IMR-90 (cell line): ENCODE measurements at regions not wholly inside any gene's neighbourhood (a gene's known extent, or its start where the extent isn't known, plus 50 kb on each side); places are given as distances from the start of the nearest gene placed in this dataset.

Source experiments
- ATAC-seq: fragments of 200-7000 bp; cut with Tn5 transposase; 2 replicates; pipeline ENCODE4 v1.9.1; 2020; ENCODE audit warnings: low read depth, mild to moderate bottlenecking, moderate library complexity
- BruUV-seq: library from RNA; stranded (reverse); fragments of 400-500 nt; replicated peaks from 2 replicates; lab custom pipeline; 2021; lab: Mats Ljungman, UMichigan
- CTCF ChIA-PET: fragments of 300-600 bp; formaldehyde crosslinking; extraction: SDS; loops from one replicate; lab custom pipeline; 2021; ENCODE audit warnings: antibody characterized with exemption; lab: Yijun Ruan, JAX
- POLR2A ChIA-PET: fragments of 300-600 bp; sonication (Branson Sonifier 250); formaldehyde crosslinking; loops from one replicate; lab custom pipeline; 2022; ENCODE audit warnings: antibody characterized with exemption; ENCODE audit not compliant: unreplicated experiment; lab: Charles Lee
- DNase-seq: peaks from one replicate; pipeline ENCODE4 v3.0.0; 2013
- H2AFZ ChIP-seq: replicated peaks from 2 replicates; pipeline ENCODE3; 2013; ENCODE audit warnings: low read length, mild to moderate bottlenecking; ENCODE audit not compliant: poor library complexity
- H2AK5ac ChIP-seq: 2 replicates; pipeline ENCODE4 v1.6.1; 2013; ENCODE audit warnings: low read depth, low read length, inconsistent platforms
- H2AK9ac ChIP-seq: replicated peaks from 2 replicates; pipeline ENCODE3; 2013; ENCODE audit warnings: mild to moderate bottlenecking, low read depth, low read length, moderate library complexity; ENCODE audit not compliant: poor library complexity
- H2BK120ac ChIP-seq: 2 replicates; pipeline ENCODE4 v1.6.1; 2013; ENCODE audit warnings: low read depth, low read length, inconsistent platforms
- H2BK15ac ChIP-seq: 3 replicates; pipeline ENCODE4 v1.6.1; 2013; ENCODE audit warnings: low read depth, low read length, inconsistent platforms
- H2BK20ac ChIP-seq: 2 replicates; pipeline ENCODE4 v1.6.1; 2013; ENCODE audit warnings: low read depth, mild to moderate bottlenecking, inconsistent platforms, low read length, moderate library complexity
- H2BK5ac ChIP-seq: 2 replicates; pipeline ENCODE4 v1.6.1; 2013; ENCODE audit warnings: mild to moderate bottlenecking, low read depth, low read length, inconsistent platforms; ENCODE audit not compliant: poor library complexity, severe bottlenecking
- H3K14ac ChIP-seq: replicated peaks from 2 replicates; pipeline ENCODE4 v1.6.1; 2013; ENCODE audit warnings: low read depth, low read length, inconsistent platforms
- H3K18ac ChIP-seq: 2 replicates; pipeline ENCODE4 v1.6.1; 2013; ENCODE audit warnings: low read depth, low read length, control low read depth
- H3K23ac ChIP-seq: 2 replicates; pipeline ENCODE4 v1.6.1; 2013; ENCODE audit warnings: low read depth, low read length, inconsistent platforms
- H3K27ac ChIP-seq: 2 replicates; pipeline ENCODE4 v1.5.1; 2013; ENCODE audit warnings: mild to moderate bottlenecking, control low read depth, low read length; ENCODE audit not compliant: insufficient read depth
- H3K27me3 ChIP-seq: 2 replicates; pipeline ENCODE4 v1.6.1; 2013; ENCODE audit warnings: low read length; ENCODE audit not compliant: control insufficient read depth, insufficient read depth
- H3K36me3 ChIP-seq: 2 replicates; pipeline ENCODE4 v1.6.1; 2013; ENCODE audit warnings: low read length, mixed read lengths; ENCODE audit not compliant: control insufficient read depth, insufficient read depth
- H3K4ac ChIP-seq: 2 replicates; pipeline ENCODE4 v1.6.1; 2013; ENCODE audit warnings: low read depth, low read length, inconsistent platforms
- H3K4me1 ChIP-seq: 2 replicates; pipeline ENCODE4 v1.6.1; 2013; ENCODE audit warnings: low read length, mixed read lengths; ENCODE audit not compliant: control insufficient read depth, insufficient read depth
- H3K4me2 ChIP-seq: 2 replicates; pipeline ENCODE4 v1.6.1; 2013; ENCODE audit warnings: low read depth, mild to moderate bottlenecking, control low read depth, low read length, moderate library complexity
- H3K4me3 ChIP-seq: 2 replicates; pipeline ENCODE4 v1.5.1; 2013; ENCODE audit warnings: low read depth, mild to moderate bottlenecking, control low read depth, low read length, moderate library complexity; ENCODE audit not compliant: insufficient read depth
- H3K56ac ChIP-seq: 2 replicates; pipeline ENCODE4 v1.6.1; 2013; ENCODE audit warnings: low read length, inconsistent platforms; ENCODE audit not compliant: insufficient read depth; ENCODE audit errors: extremely low read depth
- H3K79me1 ChIP-seq, 2 experiments: 2 replicates each; pipeline ENCODE4 v1.6.1; 2013; ENCODE audit warnings: low read length in 2 of 2, inconsistent platforms in 1 of 2, low read depth in 1 of 2
- H3K9ac ChIP-seq: 2 replicates; pipeline ENCODE4 v1.6.1; 2013; ENCODE audit warnings: low read depth, low read length, control low read depth
- H3K9me1 ChIP-seq: 2 replicates; pipeline ENCODE4 v1.6.1; 2013; ENCODE audit warnings: low read length, inconsistent platforms; ENCODE audit not compliant: insufficient read depth
- H3K9me3 ChIP-seq: 2 replicates; pipeline ENCODE4 v1.6.1; 2013; ENCODE audit warnings: low read length; ENCODE audit not compliant: control insufficient read depth, insufficient read depth
- H4K20me1 ChIP-seq: 2 replicates; pipeline ENCODE4 v1.6.1; 2013; ENCODE audit warnings: low read length, inconsistent platforms; ENCODE audit not compliant: insufficient read depth
- H4K5ac ChIP-seq: 2 replicates; pipeline ENCODE4 v1.6.1; 2013; ENCODE audit warnings: mild to moderate bottlenecking, low read depth, low read length, control low read depth
- H4K8ac ChIP-seq, 2 experiments: 2 replicates each; pipeline ENCODE4 v1.6.1; 2013; ENCODE audit warnings: low read depth in 2 of 2, low read length in 2 of 2, control low read depth in 1 of 2, inconsistent platforms in 1 of 2
- H4K91ac ChIP-seq: 2 replicates; pipeline ENCODE4 v1.6.1; 2013; ENCODE audit warnings: low read depth, low read length, inconsistent platforms; ENCODE audit not compliant: insufficient read depth
- RAD21 ChIP-seq: IDR thresholded peaks from 2 replicates; pipeline ENCODE4 v1.6.1; 2012; ENCODE audit warnings: low read length, improper control_type of control experiment
- RFX5 ChIP-seq: IDR thresholded peaks from 2 replicates; pipeline ENCODE4 v1.8.0; 2012; ENCODE audit warnings: low read depth, mild to moderate bottlenecking, low read length, moderate library complexity
- SMC3 ChIP-seq: fragments of 150-350 bp; IDR thresholded peaks from 2 replicates; pipeline ENCODE4 v1.6.1; 2016; ENCODE audit warnings: low read depth, mild to moderate bottlenecking, antibody characterized with exemption, low read length, moderate library complexity
- WGBS, 2 experiments: methylation state at CpG; one replicate each; pipeline versions ENCODE4 v1.1.5 to v1.1.7; 2013; ENCODE audit warnings: missing lambda C conversion rate in 2 of 2; ENCODE audit not compliant: insufficient read length in 1 of 2; ENCODE audit errors: extremely low coverage in 2 of 2; 5-methylcytosine and 5-hydroxymethylcytosine counted together
- dilution Hi-C: fragments of 300-500 bp; cut with HindIII; formaldehyde crosslinking; loops from one replicate; pipeline ENCODE4 v1.14.3; 2018; ENCODE audit warnings: low sequenced_read_pairs; ENCODE audit not compliant: unreplicated experiment
- in situ Hi-C: fragments of 300-500 bp; cut with MboI; formaldehyde crosslinking; loops from 3 replicates; pipeline ENCODE4 v1.14.3; 2019; ENCODE audit warnings: low sequenced_read_pairs, inconsistent platforms, mixed read lengths
- intact Hi-C: fragments of 100-400 bp; cut with micrococcal nuclease; formaldehyde crosslinking; loops from 2 replicates; pipeline ENCODE4 v1.10.0; 2022
- TF ChIP-seq, protein P1 (sequence below): conservative IDR thresholded peaks from 2 replicates; pipeline ENCODE4 v1.5.1; 2012; ENCODE audit warnings: mild to moderate bottlenecking, low read depth, low read length, improper control_type of control experiment

DNA sequence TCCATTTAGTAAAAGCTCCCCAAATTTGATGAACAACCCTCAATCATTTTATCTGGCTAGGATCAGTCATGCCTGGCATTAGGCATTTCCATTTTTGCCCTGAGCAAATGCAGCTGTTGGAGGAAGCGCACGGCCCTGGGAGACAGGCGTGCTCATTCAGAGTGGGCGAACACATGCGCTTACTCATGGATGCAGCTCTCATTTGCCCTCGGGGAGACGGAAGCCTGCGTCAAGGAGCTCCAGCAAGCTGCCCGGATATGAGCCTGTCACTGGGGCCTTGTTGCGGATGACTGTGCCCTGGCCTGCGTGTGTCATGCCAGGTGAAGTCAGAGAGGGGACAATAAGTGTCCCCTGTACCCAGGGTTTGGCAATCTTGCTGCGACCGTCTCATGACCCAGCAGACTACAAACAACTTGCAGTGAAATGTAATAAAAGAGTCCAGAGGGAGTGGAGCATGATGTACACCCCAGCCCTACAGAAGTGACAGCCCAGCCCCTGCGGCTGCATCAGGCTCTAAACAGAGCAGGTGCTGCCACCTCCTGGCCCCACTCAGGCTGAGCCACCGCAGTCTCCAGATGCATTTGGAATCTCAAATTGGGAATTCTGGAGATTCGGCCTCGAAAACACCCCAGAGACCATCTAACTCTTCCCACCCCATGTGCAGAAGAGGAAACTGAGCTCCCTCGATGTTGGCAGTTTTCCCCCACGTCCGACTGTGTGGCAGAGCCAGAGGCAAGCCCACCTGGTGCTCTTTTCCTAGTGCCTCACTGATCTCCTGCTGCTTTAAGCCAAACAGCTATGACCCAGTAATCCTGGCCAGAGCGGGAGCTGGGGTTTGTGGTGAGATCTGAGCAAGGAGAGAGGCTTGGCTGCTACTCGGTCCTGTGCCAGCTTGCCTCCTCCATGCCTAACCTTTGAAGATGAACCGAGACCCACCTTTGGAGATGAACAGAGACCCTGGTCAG lies 105.0 kb upstream of the ALK start:
- H3K56ac ChIP-seq: no peak overlapping the region
- ATAC-seq: peak; percentile 90
- no peaks in the 10 kb centered on the region for H3K4me1 ChIP-seq
- no peak overlapping the region for H2AK5ac ChIP-seq
- TF ChIP-seq RAD21 (peak; percentile 65), RFX5 (no peak), SMC3 (peak; percentile 58)
- TF ChIP-seq, protein P1, sequence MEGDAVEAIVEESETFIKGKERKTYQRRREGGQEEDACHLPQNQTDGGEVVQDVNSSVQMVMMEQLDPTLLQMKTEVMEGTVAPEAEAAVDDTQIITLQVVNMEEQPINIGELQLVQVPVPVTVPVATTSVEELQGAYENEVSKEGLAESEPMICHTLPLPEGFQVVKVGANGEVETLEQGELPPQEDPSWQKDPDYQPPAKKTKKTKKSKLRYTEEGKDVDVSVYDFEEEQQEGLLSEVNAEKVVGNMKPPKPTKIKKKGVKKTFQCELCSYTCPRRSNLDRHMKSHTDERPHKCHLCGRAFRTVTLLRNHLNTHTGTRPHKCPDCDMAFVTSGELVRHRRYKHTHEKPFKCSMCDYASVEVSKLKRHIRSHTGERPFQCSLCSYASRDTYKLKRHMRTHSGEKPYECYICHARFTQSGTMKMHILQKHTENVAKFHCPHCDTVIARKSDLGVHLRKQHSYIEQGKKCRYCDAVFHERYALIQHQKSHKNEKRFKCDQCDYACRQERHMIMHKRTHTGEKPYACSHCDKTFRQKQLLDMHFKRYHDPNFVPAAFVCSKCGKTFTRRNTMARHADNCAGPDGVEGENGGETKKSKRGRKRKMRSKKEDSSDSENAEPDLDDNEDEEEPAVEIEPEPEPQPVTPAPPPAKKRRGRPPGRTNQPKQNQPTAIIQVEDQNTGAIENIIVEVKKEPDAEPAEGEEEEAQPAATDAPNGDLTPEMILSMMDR: peak; percentile 56
- WGBS, 2 experiments: 51% methylated on average over 12 of the region's 23 CpGs; no CpG with 5 or more reads in 1 of the 2 experiments
- no peak overlapping the region for H3K4me3 ChIP-seq
- no peak overlapping the region for H2BK5ac ChIP-seq
- in situ Hi-C loops (no loop called here), dilution Hi-C loops (no loop called here), intact Hi-C loops (loop anchor here (1.0 kb wide), 1 partner anchor 1068 kb away; no protein-coding TSS in a partner anchor)
- CTCF ChIA-PET: no interaction called here
- H4K8ac ChIP-seq: no peak overlapping the region
- H3K9ac ChIP-seq: no peak overlapping the region
- H3K36me3 ChIP-seq: no peaks in the 10 kb centered on the region
- no peak overlapping the region for H3K14ac ChIP-seq
- no peak overlapping the region for H4K91ac ChIP-seq
- no peaks in the 10 kb centered on the region for H4K20me1 ChIP-seq
- H2AFZ ChIP-seq: peak overlapping the region; percentile 59
- no peak overlapping the region for H4K5ac ChIP-seq
- no peak overlapping the region for H2BK15ac ChIP-seq
- no peaks in the 10 kb centered on the region for H3K79me1 ChIP-seq
- peak; percentile 22 for DNase-seq
- H2BK120ac ChIP-seq: no peak overlapping the region
- H3K27ac ChIP-seq: no peak overlapping the region
- no peaks in the 10 kb centered on the region for H3K9me3 ChIP-seq
- no peaks in the 10 kb centered on the region for H3K9me1 ChIP-seq
- no peak overlapping the region for H2AK9ac ChIP-seq
- H3K18ac ChIP-seq: no peak overlapping the region
- no peak overlapping the region for H3K4ac ChIP-seq
- BruUV-seq: no TSS peak
- H2BK20ac ChIP-seq: no peak overlapping the region
- H3K23ac ChIP-seq: no peak overlapping the region
- POLR2A ChIA-PET: no interaction called here
- no peak overlapping the region for H3K4me2 ChIP-seq
- peaks cover 10% of the 10 kb centered on the region for H3K27me3 ChIP-seq
